H1 (cell line): ENCODE measurements at regions not wholly inside any gene's neighbourhood (a gene's known extent, or its start where the extent isn't known, plus 50 kb on each side); places are given as distances from the start of the nearest gene placed in this dataset.

ENCODE experiments used
- CTCF ChIA-PET: fragments of 300-600 bp; sonication (Branson Sonifier 250); formaldehyde crosslinking; loops from one replicate; lab custom pipeline; 2021; ENCODE audit not compliant: partially characterized antibody; lab: Charles Lee
- POLR2A ChIA-PET: fragments of 300-600 bp; sonication (Branson Sonifier 250); formaldehyde crosslinking; loops from one replicate; lab custom pipeline; 2021; ENCODE audit warnings: inconsistent platforms; ENCODE audit not compliant: partially characterized antibody; lab: Charles Lee
- DNase-seq, 2 experiments: peaks; one replicate each; pipeline versions ENCODE4 v3.0.0 to v3.0.0-alpha.2; 2010 to 2022; ENCODE audit warnings: low spot score in 2 of 2, low read depth in 1 of 2, mixed read lengths in 1 of 2
- FAIRE-seq: peaks from 2 replicates; lab custom pipeline; 2011; peaks lifted over from hg19 to GRCh38; lab: Jason Lieb, UNC
- H2AFZ ChIP-seq: 2 replicates; pipeline ENCODE4 v1.8.1; 2012; ENCODE audit warnings: low read length, inconsistent platforms
- H2AK5ac ChIP-seq: 2 replicates; pipeline ENCODE4 v1.6.1; 2013; ENCODE audit warnings: low read depth, low read length
- H2BK120ac ChIP-seq: replicated peaks from 2 replicates; pipeline ENCODE3; 2013; ENCODE audit warnings: low read depth, low read length, inconsistent platforms
- H2BK12ac ChIP-seq: 2 replicates; pipeline ENCODE4 v1.6.1; 2013; ENCODE audit warnings: low read depth, low read length
- H2BK15ac ChIP-seq: 2 replicates; pipeline ENCODE4 v1.6.1; 2013; ENCODE audit warnings: low read length
- H2BK20ac ChIP-seq: 2 replicates; pipeline ENCODE4 v1.6.1; 2013; ENCODE audit warnings: low read length
- H2BK5ac ChIP-seq: 2 replicates; pipeline ENCODE4 v1.6.1; 2013; ENCODE audit warnings: low read depth, low read length
- H3K14ac ChIP-seq: 2 replicates; pipeline ENCODE4 v1.6.1; 2013; ENCODE audit warnings: inconsistent platforms; ENCODE audit not compliant: insufficient read length
- H3K18ac ChIP-seq: 2 replicates; pipeline ENCODE4 v1.6.1; 2013; ENCODE audit warnings: low read length; ENCODE audit errors: extremely low read depth
- H3K23ac ChIP-seq: 2 replicates; pipeline ENCODE4 v1.6.1; 2013; ENCODE audit warnings: inconsistent platforms; ENCODE audit not compliant: insufficient read length
- H3K23me2 ChIP-seq: 2 replicates; pipeline ENCODE4 v1.6.1; 2013; ENCODE audit warnings: low read depth, low read length
- H3K27ac ChIP-seq: 2 replicates; pipeline ENCODE4 v1.6.1; 2011; ENCODE audit warnings: low read depth, low read length, inconsistent platforms
- H3K27me3 ChIP-seq, 4 experiments: replicated peaks in 1 of 4; 1 replicate in 1 of 4; 2 replicates in 3 of 4; pipeline versions ENCODE4 v1.6.1 to v1.8.1; 2011 to 2013; ENCODE audit warnings: low read length in 3 of 4, mild to moderate bottlenecking in 3 of 4, inconsistent platforms in 2 of 4, mixed read lengths in 2 of 4, moderate library complexity in 1 of 4; ENCODE audit not compliant: control insufficient read depth in 3 of 4, insufficient read depth in 3 of 4; ENCODE audit errors: extremely low read depth in 1 of 4
- H3K36me3 ChIP-seq, 4 experiments: 2 replicates each; pipeline versions ENCODE4 v1.6.1 to v1.8.1; 2011 to 2013; ENCODE audit warnings: mild to moderate bottlenecking in 4 of 4, low read length in 3 of 4, moderate library complexity in 2 of 4, control low read depth in 1 of 4, inconsistent platforms in 1 of 4; ENCODE audit not compliant: insufficient read depth in 4 of 4, control insufficient read depth in 2 of 4
- H3K4ac ChIP-seq: replicated peaks from 2 replicates; pipeline ENCODE3; 2013; ENCODE audit warnings: low read length, low read depth, mixed read lengths, inconsistent platforms; ENCODE audit not compliant: insufficient read length
- H3K4me1 ChIP-seq, 4 experiments: replicated peaks in 1 of 4; 1 replicate in 1 of 4; 2 replicates in 3 of 4; pipeline versions ENCODE4 v1.6.1 to v1.8.1; 2011 to 2013; ENCODE audit warnings: low read length in 3 of 4, inconsistent platforms in 2 of 4, mixed read lengths in 1 of 4; ENCODE audit not compliant: insufficient read depth in 4 of 4, control insufficient read depth in 3 of 4
- H3K4me2 ChIP-seq, 2 experiments: 2 replicates each; pipeline versions ENCODE4 v1.6.1 to v1.8.1; 2011 to 2013; ENCODE audit warnings: low read depth in 2 of 2, low read length in 2 of 2, control low read depth in 1 of 2, inconsistent platforms in 1 of 2, mild to moderate bottlenecking in 1 of 2; ENCODE audit not compliant: insufficient read depth in 1 of 2
- H3K4me3 ChIP-seq, 4 experiments: fragments of 200-600, 300-600 bp in 1 of 4; sonication (generic), shearing (Covaris generic), sonication (Bioruptor Twin) in 1 of 4; 2 replicates each; pipeline versions ENCODE4 v1.5.1 to v1.8.1; 2011 to 2016; ENCODE audit warnings: low read length in 4 of 4, low read depth in 3 of 4, control low read depth in 2 of 4, inconsistent platforms in 2 of 4, mild to moderate bottlenecking in 2 of 4, mixed read lengths in 1 of 4, moderate library complexity in 1 of 4; ENCODE audit not compliant: insufficient read depth in 2 of 4; ENCODE audit errors: extremely low read depth in 1 of 4
- H3K56ac ChIP-seq: replicated peaks from 2 replicates; pipeline ENCODE3; 2013; ENCODE audit warnings: low read depth, mild to moderate bottlenecking, mixed read lengths, low read length, inconsistent platforms; ENCODE audit not compliant: insufficient read length
- H3K79me1 ChIP-seq: 2 replicates; pipeline ENCODE4 v1.6.1; 2013; ENCODE audit warnings: low read depth, low read length, control low read depth
- H3K79me2 ChIP-seq, 2 experiments: 2 replicates each; pipeline versions ENCODE4 v1.6.1 to v1.8.1; 2012 to 2013; ENCODE audit warnings: low read length in 2 of 2, mild to moderate bottlenecking in 2 of 2, inconsistent platforms in 1 of 2; ENCODE audit not compliant: insufficient read depth in 2 of 2, control insufficient read depth in 1 of 2
- H3K9ac ChIP-seq, 4 experiments: replicated peaks in 1 of 4; 1 replicate in 1 of 4; 2 replicates in 3 of 4; pipeline versions ENCODE4 v1.6.1 to v1.8.1; 2011 to 2013; ENCODE audit warnings: low read depth in 3 of 4, low read length in 3 of 4, control low read depth in 2 of 4, mild to moderate bottlenecking in 2 of 4, moderate library complexity in 2 of 4, inconsistent platforms in 1 of 4; ENCODE audit errors: extremely low read depth in 1 of 4
- H3K9me3 ChIP-seq, 2 experiments: 2 replicates each; pipeline versions ENCODE4 v1.6.1 to v1.8.1; 2012 to 2013; ENCODE audit warnings: mild to moderate bottlenecking in 2 of 2, moderate library complexity in 2 of 2, control low read depth in 1 of 2, inconsistent platforms in 1 of 2, low read depth in 1 of 2, low read length in 1 of 2, mixed read lengths in 1 of 2; ENCODE audit not compliant: insufficient read depth in 2 of 2
- H4K20me1 ChIP-seq, 2 experiments: replicated peaks in 1 of 2; 2 replicates each; pipeline versions ENCODE3 to v1.8.1; 2011 to 2013; ENCODE audit warnings: inconsistent platforms in 2 of 2, low read length in 2 of 2, mild to moderate bottlenecking in 1 of 2; ENCODE audit not compliant: insufficient read depth in 2 of 2, control insufficient read depth in 1 of 2
- H4K5ac ChIP-seq: 2 replicates; pipeline ENCODE4 v1.6.1; 2013; ENCODE audit warnings: low read length, low read depth, mixed read lengths, inconsistent platforms; ENCODE audit not compliant: insufficient read length
- H4K8ac ChIP-seq: 2 replicates; pipeline ENCODE4 v1.8.0; 2013; ENCODE audit warnings: mild to moderate bottlenecking, moderate library complexity, low read length, inconsistent platforms; ENCODE audit not compliant: insufficient read depth; ENCODE audit errors: extremely low read depth
- H4K91ac ChIP-seq: replicated peaks from 2 replicates; pipeline ENCODE3; 2013; ENCODE audit warnings: low read length, mixed read lengths, inconsistent platforms; ENCODE audit not compliant: insufficient read length
- BACH1 ChIP-seq: IDR thresholded peaks from 2 replicates; pipeline ENCODE4 v1.6.1; 2012; ENCODE audit warnings: low read length, improper control_type of control experiment
- JUND ChIP-seq: IDR thresholded peaks from 2 replicates; pipeline ENCODE4 v1.6.1; 2011; ENCODE audit warnings: mild to moderate bottlenecking, improper control_type of control experiment, low read length
- WGBS, 2 experiments: shearing (Covaris generic) in 1 of 2; methylation state at CpG; one replicate each; pipeline versions ENCODE4 v1.1.6 to v1.1.7; 2013 to 2015; ENCODE audit warnings: low lambda C conversion rate in 2 of 2, mixed read lengths in 2 of 2, inconsistent platforms in 1 of 2, low coverage in 1 of 2, missing lambda C conversion rate in 1 of 2; ENCODE audit not compliant: insufficient replicate concordance in 2 of 2, insufficient coverage in 1 of 2, insufficient read length in 1 of 2; ENCODE audit errors: extremely low coverage in 1 of 2, missing lambda C conversion rate in 1 of 2; 5-methylcytosine and 5-hydroxymethylcytosine counted together

GRCh38 chr12:38543151-38543550, 226.6 kb downstream of the ALG10B start:
- H4K91ac ChIP-seq, result no peak overlapping the region
- H2AFZ ChIP-seq, result no peak overlapping the region
- POLR2A ChIA-PET, result no interaction called here
- H3K9me3 ChIP-seq, result no peaks in the 10 kb centered on the region
- FAIRE-seq, result peak; percentile 52
- WGBS, 2 experiments, result 55% methylated on average over 1 of the region's 1 CpG; no CpG with 5 or more reads in 1 of the 2 experiments
- no peak overlapping the region for H2BK15ac ChIP-seq
- no peaks in the 10 kb centered on the region for H3K36me3 ChIP-seq
- H4K8ac ChIP-seq, result no peak overlapping the region
- H3K79me1 ChIP-seq, result no peaks in the 10 kb centered on the region
- no peak overlapping the region for H4K5ac ChIP-seq
- H3K4me2 ChIP-seq, result no peak overlapping the region; a peak in 1 of 4 replicates
- no peak overlapping the region for H3K23ac ChIP-seq
- no peaks in the 10 kb centered on the region for H3K79me2 ChIP-seq
- no peaks in the 10 kb centered on the region for H4K20me1 ChIP-seq
- TF ChIP-seq JUND, result peak; percentile 65; the same call in 1 of the 2 replicates
- no peak for TF ChIP-seq BACH1
- TF ChIP-seq, all 59 proteins: peak for 1
- no peak overlapping the region for H3K14ac ChIP-seq
- H2BK12ac ChIP-seq, result no peak overlapping the region
- H3K4me1 ChIP-seq, result peaks cover 3 to 17% (median 6%) of the 10 kb centered on the region in 4 experiments; a peak in 5 of 7 replicates
- CTCF ChIA-PET, result interaction anchor here (1.0 to 2.8 kb wide), 4 partner anchors 9 to 55 kb away, joined by 3 to 18 read pairs (median 4); no protein-coding TSS in a partner anchor
- H2AK5ac ChIP-seq, result no peak overlapping the region
- H3K56ac ChIP-seq, result no peak overlapping the region
- H2BK20ac ChIP-seq, result no peak overlapping the region
- H3K23me2 ChIP-seq, result no peaks in the 10 kb centered on the region; the same call in 1 of the 2 replicates
- H2BK120ac ChIP-seq, result no peak overlapping the region
- DNase-seq, result no peak
- H3K27ac ChIP-seq, result no peak overlapping the region
- no peak overlapping the region; a peak in 1 of 8 replicates for H3K4me3 ChIP-seq
- no peak overlapping the region for H3K18ac ChIP-seq
- H3K4ac ChIP-seq, result no peak overlapping the region
- H3K9ac ChIP-seq, result no peak overlapping the region
- H2BK5ac ChIP-seq, result no peak overlapping the region
- H3K27me3 ChIP-seq, result no peaks in the 10 kb centered on the region
